NCI-H345 (cell line): ENCODE measurements at regions not wholly inside any gene's neighbourhood (a gene's known extent, or its start where the extent isn't known, plus 50 kb on each side); places are given as distances from the start of the nearest gene placed in this dataset.
A peak's percentile ranks its signal among the peaks of the same experiment; 100 is the strongest.

Source experiments
- DNase-seq: peaks from one replicate; lab custom pipeline; 2025; lab: John Stamatoyannopoulos, UW

DNA sequence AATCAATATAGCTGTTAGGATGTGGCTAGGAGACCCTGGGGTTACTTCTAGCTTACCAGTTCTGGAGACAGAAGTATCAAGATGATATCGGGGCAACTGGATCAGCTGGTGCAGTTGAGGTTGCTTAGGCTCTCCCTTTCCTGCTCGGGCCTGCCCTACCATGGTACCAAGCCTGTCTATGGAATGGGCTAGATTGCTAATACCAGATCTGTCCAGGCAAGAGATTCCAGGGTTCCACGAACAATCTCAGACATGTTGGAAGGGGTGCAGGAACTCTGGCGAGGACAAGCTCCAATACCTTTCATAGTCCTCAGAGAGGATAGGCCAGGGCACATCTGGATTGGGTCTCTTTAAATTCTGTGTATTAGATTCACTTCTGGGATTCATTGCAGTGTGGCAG, 53.8 kb downstream of the ADM start:
- no peak for DNase-seq

DNA sequence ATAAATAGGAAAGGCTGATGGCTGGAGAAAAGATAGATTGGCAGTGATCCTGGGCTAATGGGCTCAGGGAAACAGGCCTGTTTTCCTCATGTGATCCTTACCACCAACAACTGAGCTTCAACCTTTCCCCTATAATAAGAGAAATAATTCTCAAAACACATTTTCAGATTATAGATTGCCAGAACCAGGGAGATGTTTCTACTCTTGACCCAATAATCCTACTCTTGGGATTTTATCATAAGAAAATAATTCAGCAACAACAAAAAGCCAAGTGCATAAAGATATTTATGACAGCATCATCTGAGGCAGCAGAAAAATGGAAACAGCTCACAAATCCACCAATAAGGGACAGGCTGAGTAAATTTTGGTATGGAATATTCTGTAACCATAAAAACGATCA, 54.3 kb downstream of the ADM start:
- no peak for DNase-seq

DNA sequence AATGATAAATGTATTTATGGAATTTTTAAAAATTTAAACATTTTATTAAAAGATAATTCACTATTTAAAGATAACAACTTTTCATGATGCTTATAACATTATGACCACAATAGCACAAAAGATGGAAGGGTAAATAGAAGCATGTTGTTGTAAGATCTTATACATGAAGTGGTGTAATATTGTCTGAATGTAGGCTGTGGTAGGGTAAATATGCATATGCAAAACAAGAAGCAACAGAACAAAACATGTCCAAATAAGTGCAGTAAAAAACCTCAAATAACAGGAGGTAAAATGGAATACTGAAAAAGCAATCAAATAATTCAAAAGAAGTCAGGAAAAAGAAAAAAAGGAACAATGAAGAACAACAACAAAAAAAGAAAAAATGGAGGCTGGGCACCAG, 56.0 kb downstream of the ADM start:
- no peak for DNase-seq

DNA sequence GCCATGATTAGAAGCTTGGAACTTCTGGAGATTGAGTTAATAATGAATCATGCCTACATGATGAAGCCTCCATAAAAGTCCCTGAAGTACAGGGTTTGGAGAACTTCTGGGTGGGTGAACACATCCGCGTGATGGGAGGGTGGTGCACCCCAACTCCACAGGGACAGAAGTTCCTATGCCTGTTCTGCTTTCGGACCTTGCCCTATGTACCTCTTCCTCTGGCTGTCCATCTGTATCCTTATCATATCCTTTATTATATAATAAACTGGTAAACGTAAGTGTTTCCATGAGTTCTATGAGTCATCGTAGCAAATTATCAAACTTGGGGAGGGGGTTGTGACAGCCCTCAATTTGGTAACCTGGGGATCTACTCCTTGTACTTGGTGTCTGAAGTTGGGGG, 60.2 kb downstream of the ADM start:
- no peak for DNase-seq

DNA sequence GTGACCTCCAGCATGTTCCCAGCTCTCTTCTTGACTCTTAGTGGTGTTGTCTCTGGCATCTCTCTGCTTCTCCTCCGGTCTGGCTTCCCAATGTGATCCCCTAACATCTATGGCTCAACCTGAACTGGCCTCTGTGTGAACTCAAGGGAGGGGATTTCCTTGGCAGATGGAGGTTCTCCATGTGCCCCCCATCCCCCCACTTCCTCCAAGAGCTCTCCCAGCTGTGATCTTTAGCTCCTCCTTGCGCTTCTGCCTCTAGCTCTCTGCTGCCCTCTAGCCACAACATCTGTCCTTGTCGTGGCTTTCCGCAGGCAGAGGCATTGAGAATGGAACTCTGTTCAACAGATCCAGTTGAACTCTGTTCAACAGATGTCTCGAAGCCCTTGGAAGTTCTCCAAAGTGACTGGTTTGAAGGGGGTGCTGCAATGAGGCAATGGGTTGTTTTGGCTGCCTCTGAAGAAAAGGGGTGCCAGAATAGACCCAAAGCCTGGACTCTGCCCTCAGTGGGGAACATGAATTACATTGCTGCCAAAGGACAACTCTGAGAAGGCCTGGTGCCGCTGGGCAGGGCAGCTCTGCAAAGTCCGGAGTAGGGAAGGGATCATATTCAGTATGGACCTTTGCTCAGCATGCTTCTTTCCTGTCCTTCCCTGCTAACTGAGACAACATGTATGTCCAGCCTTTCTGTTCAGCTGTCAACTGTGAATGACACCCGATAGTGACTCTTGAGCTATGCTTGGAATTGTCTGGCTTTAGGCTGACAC, 61.9 kb downstream of the ADM start:
- DNase-seq, result peak; percentile 50

DNA sequence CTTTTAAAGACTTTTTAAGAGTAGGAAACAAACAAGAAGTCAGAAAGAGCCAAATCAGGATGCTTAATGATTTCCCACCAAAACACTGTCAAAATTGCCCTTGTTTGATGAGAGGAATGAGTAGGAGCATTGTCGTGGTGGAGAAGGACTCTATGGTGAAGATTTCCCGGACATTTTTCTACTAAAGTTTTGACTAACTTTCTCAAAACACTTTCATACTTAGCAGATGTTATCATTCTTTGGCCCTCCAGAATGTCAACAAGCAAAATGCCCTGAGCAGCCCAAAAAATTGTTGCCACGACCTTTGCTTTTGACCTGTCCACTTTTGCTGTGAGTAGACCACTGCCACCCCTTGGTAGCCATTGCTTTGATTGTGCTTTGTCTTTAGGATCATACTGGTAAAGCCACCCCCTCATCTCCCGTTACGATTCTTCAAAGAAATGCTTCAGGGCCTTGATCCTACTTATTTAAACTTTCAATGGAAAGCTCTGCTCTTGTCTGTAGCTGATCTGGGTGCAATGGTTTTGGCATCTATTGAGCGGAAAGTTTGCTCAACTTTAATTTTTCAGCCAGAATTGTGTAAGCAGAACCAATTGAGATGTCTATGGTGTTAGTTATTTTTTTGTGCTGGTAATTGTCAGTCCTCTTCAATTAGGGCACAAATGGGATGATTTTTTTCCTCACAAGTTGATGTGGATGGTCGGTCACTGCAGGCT, 67.2 kb downstream of the ADM start:
- no peak for DNase-seq

DNA sequence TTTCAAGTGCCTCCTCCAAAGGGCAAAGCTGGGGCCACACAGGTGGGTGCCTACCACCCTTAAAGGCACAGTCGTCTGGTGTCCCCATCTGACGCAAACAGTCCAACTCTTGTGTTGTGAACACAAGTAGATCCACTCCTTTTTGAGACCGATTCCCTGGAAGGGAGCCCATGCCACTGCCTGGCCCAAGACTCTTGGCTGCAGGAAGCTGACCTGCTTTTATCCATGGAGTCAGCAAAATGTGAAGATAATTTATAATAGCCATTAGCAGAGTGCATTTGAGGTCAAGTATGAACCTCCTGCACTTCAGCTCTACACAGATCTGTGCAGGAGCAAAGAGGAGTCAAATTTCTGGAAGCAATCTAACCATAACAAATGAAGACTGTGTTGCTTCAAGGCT, 68.5 kb downstream of the ADM start:
- no peak for DNase-seq

DNA sequence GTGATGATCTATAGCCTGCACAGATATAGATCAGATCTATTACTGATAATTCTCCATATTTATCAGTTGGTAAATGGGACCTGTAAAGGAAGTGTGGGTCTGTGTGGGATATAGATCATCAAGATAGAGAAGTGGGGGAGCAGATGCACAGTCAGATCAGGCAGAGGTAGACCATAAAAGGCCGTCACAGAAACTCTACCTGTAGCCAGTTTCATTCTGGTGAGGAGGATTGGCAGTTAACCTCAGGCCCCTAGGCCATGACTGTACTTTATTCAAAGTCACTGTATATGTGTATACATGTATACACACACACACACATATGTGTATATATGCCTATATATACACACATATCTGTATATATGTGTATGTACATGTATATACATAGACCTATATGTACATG, 69.1 kb downstream of the ADM start:
- DNase-seq, result no peak

DNA sequence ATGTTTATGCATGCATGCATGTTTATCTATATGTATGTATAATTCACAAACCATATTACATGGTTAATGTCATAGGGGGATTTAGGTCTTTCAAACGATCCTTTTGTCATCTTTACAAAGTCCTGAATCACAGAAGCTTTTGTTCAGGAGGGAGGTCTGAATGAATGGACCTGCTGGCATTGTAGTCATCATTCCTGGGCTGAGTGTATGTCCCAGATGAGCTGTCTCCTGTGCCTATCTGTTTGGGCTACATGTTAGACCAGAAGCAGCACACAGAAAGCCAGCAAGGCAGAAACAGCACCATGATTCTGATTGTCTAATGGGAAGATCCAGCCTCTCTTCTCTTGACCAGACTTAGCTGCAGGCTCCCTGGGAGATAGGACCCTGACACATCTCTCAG, 69.5 kb downstream of the ADM start:
- no peak for DNase-seq

DNA sequence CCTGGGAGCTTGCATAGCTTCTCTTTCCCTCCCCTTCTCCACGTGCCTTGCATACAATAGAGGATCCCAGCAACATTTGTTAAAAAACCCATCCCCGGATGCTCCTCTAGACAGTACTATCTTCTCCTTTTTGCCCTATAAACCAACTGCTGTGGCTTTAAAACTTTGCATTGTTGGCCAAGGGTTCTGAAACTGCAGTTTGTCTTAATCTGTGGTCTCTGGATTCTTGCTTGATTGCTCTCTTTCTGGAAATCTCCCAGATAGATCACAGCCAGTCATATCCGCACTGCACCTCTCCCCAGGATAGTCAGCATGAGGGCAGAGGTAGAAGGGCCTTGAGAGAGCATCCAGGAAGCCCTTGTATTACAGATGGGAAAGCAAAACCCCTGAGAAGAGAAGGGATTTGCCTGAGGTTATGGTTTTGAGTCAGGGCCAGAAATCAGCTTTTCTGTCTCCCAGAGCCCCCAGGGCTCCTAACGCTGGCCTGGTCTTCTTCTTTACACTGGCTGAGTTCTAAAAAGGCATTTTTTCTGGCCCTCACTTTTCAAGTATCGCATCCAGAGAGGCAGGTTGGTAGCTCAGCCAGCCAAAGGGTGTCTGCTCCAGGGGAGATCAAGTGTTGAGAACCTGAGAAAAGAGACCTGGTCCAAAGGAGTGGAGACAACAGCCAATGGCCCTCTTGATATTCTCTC, 70.6 kb downstream of the ADM start:
- DNase-seq, result no peak

DNA sequence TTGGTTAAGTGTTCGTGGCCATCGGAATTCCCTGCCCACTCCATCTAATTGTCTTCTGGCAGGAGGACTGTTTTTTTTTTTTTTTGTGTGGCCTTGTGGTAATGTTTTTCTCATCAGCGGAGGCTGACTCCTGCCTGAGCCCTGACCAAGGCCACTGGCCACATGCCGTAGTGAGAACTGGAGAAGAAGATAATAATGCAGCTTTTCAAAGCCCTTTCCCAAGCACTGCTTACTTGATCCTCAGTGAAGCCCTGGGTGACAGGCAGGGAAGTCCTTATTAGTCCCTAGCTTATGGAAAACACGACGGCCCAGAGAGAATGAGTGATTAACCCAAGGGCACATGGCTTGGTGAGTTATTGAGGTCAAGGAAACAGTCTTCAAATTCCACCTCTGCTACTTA, 71.2 kb downstream of the ADM start:
- no peak for DNase-seq

DNA sequence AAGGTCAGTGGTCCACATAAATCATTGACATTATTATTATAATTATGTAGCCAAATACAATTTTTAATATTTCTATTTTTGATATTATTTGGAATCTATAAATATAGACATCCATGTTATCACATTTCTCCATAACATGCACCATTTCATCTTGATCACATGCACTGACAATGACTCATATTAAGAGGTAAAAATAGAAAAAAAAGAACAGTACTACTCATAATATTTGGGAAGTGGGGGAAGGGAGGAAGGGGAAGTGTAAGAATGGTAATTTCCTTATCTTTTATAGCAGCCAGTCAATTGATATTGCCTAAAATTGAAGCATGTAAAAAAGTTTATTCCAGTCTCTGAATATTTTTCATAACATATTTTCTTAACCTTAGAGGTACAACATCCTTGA, 72.3 kb downstream of the ADM start:
- DNase-seq, result no peak

DNA sequence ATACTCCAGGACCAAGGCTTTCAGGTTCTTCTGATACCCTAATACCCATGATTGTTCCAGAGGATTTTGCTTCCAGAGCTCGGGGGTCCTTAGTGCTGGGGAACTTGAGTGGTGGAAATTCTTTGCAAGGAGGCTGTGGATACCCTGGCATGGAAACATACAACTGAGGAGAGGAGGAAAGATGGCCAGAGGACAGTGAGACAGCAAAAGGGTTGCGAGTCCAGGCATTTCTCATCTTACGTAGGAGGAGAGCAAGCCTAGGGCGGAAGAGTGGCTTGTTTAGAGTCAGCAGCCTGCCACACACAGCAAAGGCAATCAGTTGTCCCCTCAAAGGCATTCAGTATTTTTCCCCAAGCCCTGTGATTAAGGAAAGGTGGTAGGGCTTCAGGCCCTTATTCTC, 73.5 kb downstream of the ADM start:
- no peak for DNase-seq

DNA sequence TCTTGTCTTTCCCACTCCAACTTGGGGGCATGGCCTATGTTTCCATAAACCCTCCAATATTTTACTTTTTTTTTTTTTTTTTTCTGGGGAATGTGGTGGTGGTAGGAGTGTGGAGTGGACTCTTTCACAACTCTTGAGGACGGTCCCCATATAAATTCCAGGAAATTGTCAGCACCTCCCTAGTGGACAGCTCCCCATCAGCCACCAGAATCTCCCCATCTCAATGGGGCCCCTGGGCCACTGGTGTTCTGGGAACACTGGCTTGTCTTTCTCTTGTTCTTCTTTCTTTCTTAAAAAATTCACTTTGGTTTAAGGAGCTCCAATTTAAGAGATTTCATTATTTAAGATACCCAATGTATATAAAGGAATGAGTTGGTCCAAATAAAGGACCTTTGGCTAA, 74.1 kb downstream of the ADM start:
- no peak for DNase-seq

DNA sequence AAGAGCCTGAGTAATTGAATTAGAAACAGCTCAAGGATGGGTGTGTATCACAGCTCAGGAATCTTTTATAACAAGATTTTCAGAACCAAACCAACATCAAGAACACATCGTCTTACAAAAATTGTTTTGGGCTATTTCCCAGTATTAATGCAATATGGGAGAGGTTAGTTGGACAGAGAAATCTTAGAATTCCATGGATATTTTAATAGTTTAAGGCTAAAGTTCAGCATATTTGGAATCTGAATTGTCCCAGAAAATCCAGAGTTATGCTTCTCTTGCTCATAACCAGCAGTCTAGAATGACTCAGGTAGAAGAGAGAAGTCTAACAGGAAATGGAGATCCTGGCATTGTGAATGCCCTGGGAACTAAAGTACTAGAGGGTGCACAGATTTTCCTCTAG, 74.6 kb downstream of the ADM start:
- DNase-seq, result no peak

DNA sequence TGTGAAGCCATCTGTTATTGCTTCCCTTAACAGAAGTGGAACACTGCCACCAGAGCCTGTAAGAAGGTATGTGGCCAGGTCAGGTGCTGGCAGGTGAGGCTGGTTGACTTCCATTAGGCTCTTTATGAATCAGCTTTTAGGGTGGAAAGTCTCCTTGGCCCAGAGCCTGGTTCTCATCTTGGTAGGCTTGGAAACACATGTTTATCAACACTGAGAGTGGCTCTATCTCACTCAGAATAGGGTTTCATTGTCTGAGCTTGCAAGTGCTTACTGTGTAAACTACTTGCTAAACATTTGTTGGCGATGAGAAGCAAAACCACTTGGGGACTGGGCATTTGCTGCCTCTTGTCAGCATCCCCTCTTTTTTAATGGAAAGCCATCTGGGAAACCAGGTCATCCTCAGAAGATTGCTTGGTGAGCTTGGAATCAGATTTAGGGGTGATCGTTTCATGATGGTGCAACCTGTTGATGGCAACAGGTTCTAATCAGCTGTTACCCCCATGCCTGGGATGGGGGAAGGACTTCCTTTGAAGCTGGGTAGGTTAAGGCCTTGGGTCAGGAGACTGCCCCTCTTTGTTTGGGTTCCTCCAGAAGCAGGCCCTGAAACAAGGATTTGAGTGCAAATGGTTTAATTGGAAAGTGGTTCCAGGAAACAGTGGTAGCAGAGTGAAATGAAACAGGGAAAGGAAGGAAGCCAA, 75.0 kb upstream of the AMPD3 start:
- DNase-seq, result peak; percentile 80

DNA sequence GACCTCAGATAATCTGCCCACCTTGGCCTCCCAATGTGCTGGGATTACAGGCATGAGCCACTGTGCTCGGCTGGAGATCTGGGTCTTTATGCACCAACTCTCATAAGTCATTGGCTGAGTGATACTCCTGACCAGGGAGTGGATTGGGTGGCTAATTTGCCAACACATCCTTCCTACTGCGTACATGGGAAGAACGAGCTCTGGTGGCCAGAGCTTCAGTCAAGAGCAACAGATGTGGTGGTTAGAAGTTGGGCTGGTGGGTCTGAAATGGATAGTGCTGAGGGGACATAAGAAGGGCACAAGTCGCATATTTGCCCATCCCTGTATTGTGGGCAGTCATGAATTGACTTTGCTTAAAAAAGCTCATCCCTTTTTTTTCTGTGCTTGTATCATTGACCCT, 74.1 kb upstream of the AMPD3 start:
- no peak for DNase-seq

DNA sequence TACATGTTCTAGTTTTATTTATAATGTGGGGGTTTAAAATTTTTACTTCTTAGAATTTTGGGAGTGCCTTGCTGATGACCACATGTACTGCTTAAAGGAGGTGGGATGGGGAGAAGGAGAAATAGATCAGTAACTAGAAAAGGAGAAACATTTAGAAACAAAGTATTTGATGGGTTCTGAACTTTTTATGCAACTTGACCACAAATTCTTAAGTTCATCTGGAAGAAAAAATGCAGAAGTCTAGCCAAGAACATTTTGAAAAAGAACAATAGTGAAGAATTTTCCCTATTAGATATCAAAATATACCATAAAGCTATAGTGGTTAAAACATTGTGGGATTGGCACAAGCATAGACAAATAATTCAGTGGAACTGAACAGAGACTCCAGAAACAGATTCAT, 73.3 kb upstream of the AMPD3 start:
- DNase-seq, result no peak

DNA sequence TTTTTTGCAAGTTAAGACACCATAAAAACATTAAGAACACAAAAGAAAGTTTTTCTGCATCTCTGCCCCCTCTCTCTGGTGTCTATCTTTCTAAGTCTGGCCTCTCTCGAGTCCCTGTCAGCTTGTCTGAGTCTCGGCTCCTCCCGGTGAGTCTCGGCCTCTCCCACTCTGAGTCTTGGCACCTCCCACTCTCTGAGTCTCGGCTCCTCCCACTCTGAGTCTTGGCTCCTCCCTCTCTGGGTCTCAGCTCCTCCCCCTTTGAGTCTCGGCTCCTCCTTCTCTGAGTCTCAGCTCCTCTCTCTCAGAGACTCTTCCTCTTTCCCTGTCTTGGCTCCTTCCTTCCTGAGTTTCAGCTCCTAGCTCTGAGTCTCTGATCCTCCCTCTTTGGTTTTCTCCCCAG, 72.5 kb upstream of the AMPD3 start:
- DNase-seq, result no peak

DNA sequence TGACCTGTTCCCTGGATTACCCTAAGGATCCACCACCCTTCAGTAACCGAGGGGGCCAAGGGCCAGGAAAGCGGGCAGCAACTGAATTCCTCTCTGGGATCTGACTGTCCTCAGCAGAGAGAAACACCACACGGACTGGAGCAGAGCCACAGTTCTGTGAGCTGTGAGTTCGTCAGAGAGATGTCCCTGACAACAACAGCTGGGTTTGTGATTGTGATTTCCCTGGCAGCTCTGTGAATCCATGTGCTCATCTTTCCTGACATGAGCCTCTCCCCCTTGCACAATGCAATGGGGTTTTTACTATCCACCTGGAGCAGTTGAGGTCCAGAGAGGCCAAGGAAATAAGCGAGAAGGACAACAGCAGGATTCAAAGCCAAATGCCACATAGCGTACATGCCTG, 69.4 kb upstream of the AMPD3 start:
- no peak for DNase-seq

DNA sequence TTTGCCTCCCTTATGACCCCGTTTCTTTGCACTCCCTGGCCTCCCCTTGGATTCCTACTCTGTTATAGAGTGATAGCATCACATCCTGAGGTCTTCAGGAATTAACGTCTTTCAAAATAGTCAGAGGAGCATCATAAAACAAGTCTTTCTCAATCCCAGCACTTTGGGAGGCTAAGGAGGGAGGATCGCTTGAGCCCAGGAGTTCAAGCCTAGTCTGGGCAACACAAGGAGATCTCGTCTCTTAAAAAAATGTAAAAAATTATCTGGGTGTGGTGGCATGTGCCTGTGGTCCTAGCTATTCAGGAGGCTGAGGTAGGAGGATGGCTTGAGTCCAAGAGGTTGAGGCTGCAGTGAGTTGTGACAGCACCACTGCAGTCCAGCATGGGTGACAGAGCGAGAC, 68.7 kb upstream of the AMPD3 start:
- DNase-seq, result no peak

DNA sequence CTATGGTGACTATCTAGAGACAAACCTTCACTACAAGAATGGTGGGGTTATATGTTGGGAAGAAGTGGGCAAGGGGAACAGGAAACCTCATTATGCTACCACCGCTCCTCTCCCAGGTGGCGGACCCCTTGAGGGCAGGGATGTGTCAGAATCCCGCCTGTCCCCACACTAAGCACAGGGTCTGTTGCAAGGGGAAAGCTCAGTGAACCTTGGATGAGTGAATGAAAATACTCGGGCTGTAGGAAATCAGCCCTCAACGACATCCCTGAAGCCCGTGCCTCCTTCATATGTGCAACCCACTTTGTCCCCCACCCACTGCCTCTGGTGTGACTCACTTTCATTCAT, 68.2 kb upstream of the AMPD3 start:
- no peak for DNase-seq
